GM12878 (cell line): ENCODE measurements at regions not wholly inside any gene's neighbourhood (a gene's known extent, or its start where the extent isn't known, plus 50 kb on each side); places are given as distances from the start of the nearest gene placed in this dataset.

ENCODE experiments used
- ATAC-seq: fragments of 200-7000 bp; cut with Tn5 transposase; 3 replicates; pipeline ENCODE4 v1.9.1; 2020; ENCODE audit warnings: mild to moderate bottlenecking, moderate library complexity
- BruUV-seq: library from RNA; stranded (reverse); fragments of 400-500 nt; replicated peaks from 2 replicates; lab custom pipeline; 2021; lab: Mats Ljungman, UMichigan
- CTCF ChIA-PET: fragments of 300-600 bp; sonication (Branson Sonifier 250); formaldehyde crosslinking; extraction: SDS; loops from one replicate; lab custom pipeline; 2021; ENCODE audit warnings: inconsistent platforms; lab: Yijun Ruan, JAX
- POLR2A ChIA-PET: fragments of 350-600 bp; formaldehyde crosslinking; extraction: SDS; loops from one replicate; lab custom pipeline; 2021; ENCODE audit warnings: inconsistent platforms; lab: Charles Lee
- RAD21 ChIA-PET: fragments of 300-600 bp; sonication (Branson Sonifier 250); formaldehyde crosslinking; loops from one replicate; lab custom pipeline; 2023; ENCODE audit warnings: antibody characterized with exemption; ENCODE audit not compliant: unreplicated experiment; lab: Charles Lee
- SMC1A ChIA-PET: fragments of 300-600 bp; sonication (Branson Sonifier 250); formaldehyde crosslinking; loops from one replicate; lab custom pipeline; 2023; ENCODE audit not compliant: unreplicated experiment, uncharacterized antibody; lab: Charles Lee
- DNase-seq: peaks from one replicate; pipeline ENCODE4 v3.0.0-alpha.2; 2011; ENCODE audit warnings: low read depth, low spot score
- FAIRE-seq: peaks from 3 replicates; lab custom pipeline; 2011; peaks lifted over from hg19 to GRCh38; lab: Jason Lieb, UNC
- H2AFZ ChIP-seq: 2 replicates; pipeline ENCODE4 v1.6.0; 2011; ENCODE audit warnings: low read depth, low read length, control low read depth; ENCODE audit not compliant: control insufficient read depth
- H3K27ac ChIP-seq: 2 replicates; pipeline ENCODE4 v1.5.1; 2011; ENCODE audit warnings: control low read depth; ENCODE audit not compliant: control insufficient read depth, insufficient read depth
- H3K27me3 ChIP-seq, 2 experiments: replicated peaks in 1 of 2; 2 replicates each; pipeline versions ENCODE4 v1.6.0 to v1.6.1; 2011; ENCODE audit warnings: low read length in 1 of 2; ENCODE audit not compliant: control insufficient read depth in 2 of 2, insufficient read depth in 2 of 2
- H3K36me3 ChIP-seq, 2 experiments: 2 replicates each; pipeline ENCODE4 v1.5.1; 2011; ENCODE audit warnings: low read length in 1 of 2; ENCODE audit not compliant: control insufficient read depth in 2 of 2, insufficient read depth in 2 of 2
- H3K4me1 ChIP-seq: 2 replicates; pipeline ENCODE4 v1.6.1; 2011; ENCODE audit warnings: mild to moderate bottlenecking, low read length, moderate library complexity, mixed read lengths; ENCODE audit not compliant: control insufficient read depth, insufficient read depth
- H3K4me2 ChIP-seq: 2 replicates; pipeline ENCODE4 v1.6.0; 2011; ENCODE audit warnings: control low read depth; ENCODE audit not compliant: control insufficient read depth, insufficient read depth
- H3K4me3 ChIP-seq: fragments of 200-600 bp; sonication (generic); 2 replicates; pipeline ENCODE4 v1.5.1; 2016
- H3K79me2 ChIP-seq: 2 replicates; pipeline ENCODE4 v1.6.0; 2011; ENCODE audit warnings: low read length; ENCODE audit not compliant: control insufficient read depth, insufficient read depth
- H3K9ac ChIP-seq: 2 replicates; pipeline ENCODE4 v1.8.0; 2011; ENCODE audit warnings: low read length, control low read depth, mixed read lengths; ENCODE audit not compliant: control insufficient read depth, insufficient read depth
- H3K9me3 ChIP-seq: replicated peaks from 3 replicates; pipeline ENCODE4 v1.5.1; 2011; ENCODE audit warnings: mild to moderate bottlenecking, low read length; ENCODE audit not compliant: control insufficient read depth, insufficient read depth
- H4K20me1 ChIP-seq: 2 replicates; pipeline ENCODE4 v1.6.0; 2011; ENCODE audit not compliant: control insufficient read depth, insufficient read depth
- CREM ChIP-seq: IDR thresholded peaks from 2 replicates; pipeline ENCODE4 v1.6.1; 2014; ENCODE audit warnings: antibody characterized with exemption, low read depth
- ETV6 ChIP-seq, 2 experiments: fragments of 450-650 bp in 1 of 2; IDR thresholded peaks in 1 of 2; conservative IDR thresholded peaks in 1 of 2; 2 replicates each; pipeline ENCODE4 v1.6.1; 2014; ENCODE audit warnings: antibody characterized with exemption in 1 of 2, borderline replicate concordance in 1 of 2, low read depth in 1 of 2, mild to moderate bottlenecking in 1 of 2, moderate library complexity in 1 of 2
- IRF3 ChIP-seq: fragments of 450-650 bp; IDR thresholded peaks from 2 replicates; pipeline ENCODE4 v1.6.1; 2014; ENCODE audit warnings: mild to moderate bottlenecking
- IRF5 ChIP-seq: fragments of 450-650 bp; IDR thresholded peaks from 2 replicates; pipeline ENCODE4 v1.6.1; 2017; ENCODE audit warnings: borderline replicate concordance
- RCOR1 ChIP-seq: conservative IDR thresholded peaks from 2 replicates; pipeline ENCODE4 v1.6.1; 2012; ENCODE audit warnings: low read depth, low read length, improper control_type of control experiment
- SPI1 ChIP-seq: IDR thresholded peaks from 2 replicates; pipeline ENCODE4 v1.6.1; 2011; ENCODE audit warnings: low read depth, mild to moderate bottlenecking, low read length, moderate library complexity, borderline replicate concordance; ENCODE audit not compliant: insufficient read depth
- SREBF1 ChIP-seq: IDR thresholded peaks from 2 replicates; pipeline ENCODE4 v1.6.1; 2012; ENCODE audit warnings: mild to moderate bottlenecking, low read length
- TARDBP ChIP-seq: IDR thresholded peaks from 2 replicates; pipeline ENCODE4 v1.6.1; 2016; ENCODE audit warnings: borderline replicate concordance
- TCF3 ChIP-seq: IDR thresholded peaks from 2 replicates; pipeline ENCODE4 v1.6.1; 2012; ENCODE audit warnings: low read depth, mild to moderate bottlenecking, low read length, borderline replicate concordance; ENCODE audit not compliant: insufficient read depth
- YBX1 ChIP-seq: fragments of 450-650 bp; IDR thresholded peaks from 2 replicates; pipeline ENCODE4 v1.6.1; 2016; ENCODE audit warnings: antibody characterized with exemption
- WGBS: methylation state at CpG from one replicate; pipeline ENCODE4 v1.1.6; 2016; ENCODE audit warnings: low lambda C conversion rate; ENCODE audit not compliant: insufficient replicate concordance, insufficient coverage; ENCODE audit errors: missing lambda C conversion rate; 5-methylcytosine and 5-hydroxymethylcytosine counted together
- in situ Hi-C: fragments of 300-500 bp; cut with MboI; formaldehyde crosslinking; loops from 9 replicates; pipeline ENCODE4 v1.14.3; 2018; ENCODE audit warnings: mixed read lengths
- intact Hi-C: fragments of 100-400 bp; cut with micrococcal nuclease; formaldehyde crosslinking; loops from one replicate; pipeline ENCODE4 v1.14.2; 2022; ENCODE audit not compliant: unreplicated experiment

DNA sequence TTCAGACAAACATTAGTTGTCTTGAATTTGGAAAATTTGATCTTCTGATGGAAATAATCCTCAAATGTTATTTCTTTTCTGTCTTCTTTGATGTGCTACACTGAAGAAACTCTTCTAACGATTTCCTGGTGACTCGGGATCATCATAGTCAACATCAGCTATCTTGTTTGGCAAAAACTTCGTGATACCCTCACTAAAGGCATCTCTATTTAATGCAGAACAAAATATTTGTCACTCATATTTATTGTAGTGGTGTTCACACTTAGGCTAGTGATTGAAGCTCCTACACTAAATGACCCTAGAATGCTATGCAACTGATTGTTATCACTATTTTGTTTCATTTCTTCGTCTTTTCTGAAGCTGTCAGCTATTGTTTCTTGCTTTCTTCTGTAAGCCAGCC is 334.7 kb upstream of the ZEB2 start:
- in situ Hi-C loops, result no loop called here
- WGBS, result 51% methylated on average over 4 of the region's 4 CpGs
- intact Hi-C loops, result no loop called here
- RAD21 ChIA-PET, result no interaction called here
- H3K27ac ChIP-seq, result no peak overlapping the region
- SMC1A ChIA-PET, result interaction anchor here (0.7 kb wide), 1 partner anchor 1113 kb away, joined by 3 read pairs; no protein-coding TSS in a partner anchor
- no peaks in the 10 kb centered on the region for H3K36me3 ChIP-seq
- no peak for FAIRE-seq
- no peaks in the 10 kb centered on the region for H3K9me3 ChIP-seq
- POLR2A ChIA-PET, result no interaction called here
- no peak overlapping the region for H3K9ac ChIP-seq
- no peak overlapping the region for H3K4me2 ChIP-seq
- TF ChIP-seq CREM (no peak), SREBF1 (no peak), IRF3 (no peak), TARDBP (no peak), RCOR1 (no peak), IRF5 (no peak), TCF3 (no peak), ETV6 (conservative IDR thresholded peaks at IDR 0.05 in 1 of 2, IDR thresholded peaks at IDR 0.05 in 1 of 2; ENCODE audit: borderline replicate concordance in 1 of 2, low read depth in 1 of 2) (no peak), YBX1 (no peak), SPI1 (no peak)
- no peak for DNase-seq
- no peaks in the 10 kb centered on the region for H3K4me1 ChIP-seq
- no peaks in the 10 kb centered on the region for H4K20me1 ChIP-seq
- CTCF ChIA-PET, result no interaction called here
- no peak overlapping the region for H2AFZ ChIP-seq
- ATAC-seq, result no peak
- H3K27me3 ChIP-seq, result no peaks in the 10 kb centered on the region; a peak in 1 of 4 replicates
- H3K4me3 ChIP-seq, result no peak overlapping the region
- H3K79me2 ChIP-seq, result no peaks in the 10 kb centered on the region
- no TSS peak for BruUV-seq
